ENCODE measurements at regions not wholly inside any gene's neighbourhood (a gene's known extent, or its start where the extent isn't known, plus 50 kb on each side); places are given as distances from the start of the nearest gene placed in this dataset.
A peak's percentile ranks its signal among the peaks of the same experiment; 100 is the strongest.

- no peak for TF ChIP-seq GABPA (IDR thresholded peaks at IDR 0.05; ENCODE audit: low read depth)
- TF ChIP-seq POLR2AphosphoS5 (IDR thresholded peaks at IDR 0.05; ENCODE audit: low read depth), result no peak
- no peak for DNase-seq (ENCODE audit: low read depth in 1 of 2, low spot score in 1 of 2)
- no peak overlapping the region for H3K27ac ChIP-seq (replicated peaks)
- H3K27me3 ChIP-seq (ENCODE audit: insufficient read depth, poor library complexity, severe bottlenecking), result no peaks in the 10 kb centered on the region
- no peak overlapping the region for H3K4me3 ChIP-seq (replicated peaks; ENCODE audit: insufficient read depth, low read length)
These were observed 189.9 kb downstream of the TFEC start for GRCh38 chr7:115840702-115841101.

DNA sequence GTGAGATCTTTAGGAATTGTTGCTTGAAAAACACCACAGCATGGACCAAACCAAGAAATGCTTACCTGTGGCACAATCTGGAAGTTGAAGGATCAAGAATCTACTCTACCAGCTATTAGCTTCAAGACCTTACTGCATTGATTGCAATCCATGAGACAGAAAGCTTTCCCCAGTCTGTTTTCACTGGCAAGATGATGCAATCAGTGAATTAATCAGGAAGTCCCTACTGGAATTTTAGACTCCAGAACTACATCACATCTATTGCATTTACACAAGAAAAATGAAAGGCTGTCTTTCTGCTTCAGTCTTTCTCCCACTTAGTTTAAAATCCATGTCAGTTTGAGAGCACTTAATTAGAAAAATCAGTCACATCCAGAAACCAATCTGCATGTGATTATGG, 191.7 kb downstream of the TFEC start:
- no peaks in the 10 kb centered on the region for H3K27me3 ChIP-seq (ENCODE audit: insufficient read depth, poor library complexity, severe bottlenecking)
- no peak overlapping the region for H3K4me3 ChIP-seq (replicated peaks; ENCODE audit: insufficient read depth, low read length)
- no peak overlapping the region for H3K27ac ChIP-seq (replicated peaks)
- TF ChIP-seq GABPA (IDR thresholded peaks at IDR 0.05; ENCODE audit: low read depth) (no peak), SPI1 (IDR thresholded peaks at IDR 0.05; ENCODE audit: borderline replicate concordance, low read depth) (no peak), POLR2AphosphoS5 (IDR thresholded peaks at IDR 0.05; ENCODE audit: low read depth) (no peak)
- TF ChIP-seq, protein P1, sequence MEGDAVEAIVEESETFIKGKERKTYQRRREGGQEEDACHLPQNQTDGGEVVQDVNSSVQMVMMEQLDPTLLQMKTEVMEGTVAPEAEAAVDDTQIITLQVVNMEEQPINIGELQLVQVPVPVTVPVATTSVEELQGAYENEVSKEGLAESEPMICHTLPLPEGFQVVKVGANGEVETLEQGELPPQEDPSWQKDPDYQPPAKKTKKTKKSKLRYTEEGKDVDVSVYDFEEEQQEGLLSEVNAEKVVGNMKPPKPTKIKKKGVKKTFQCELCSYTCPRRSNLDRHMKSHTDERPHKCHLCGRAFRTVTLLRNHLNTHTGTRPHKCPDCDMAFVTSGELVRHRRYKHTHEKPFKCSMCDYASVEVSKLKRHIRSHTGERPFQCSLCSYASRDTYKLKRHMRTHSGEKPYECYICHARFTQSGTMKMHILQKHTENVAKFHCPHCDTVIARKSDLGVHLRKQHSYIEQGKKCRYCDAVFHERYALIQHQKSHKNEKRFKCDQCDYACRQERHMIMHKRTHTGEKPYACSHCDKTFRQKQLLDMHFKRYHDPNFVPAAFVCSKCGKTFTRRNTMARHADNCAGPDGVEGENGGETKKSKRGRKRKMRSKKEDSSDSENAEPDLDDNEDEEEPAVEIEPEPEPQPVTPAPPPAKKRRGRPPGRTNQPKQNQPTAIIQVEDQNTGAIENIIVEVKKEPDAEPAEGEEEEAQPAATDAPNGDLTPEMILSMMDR (IDR thresholded peaks at IDR 0.05; ENCODE audit: insufficient read depth, low read length), result no peak
- TF ChIP-seq, protein P2, sequence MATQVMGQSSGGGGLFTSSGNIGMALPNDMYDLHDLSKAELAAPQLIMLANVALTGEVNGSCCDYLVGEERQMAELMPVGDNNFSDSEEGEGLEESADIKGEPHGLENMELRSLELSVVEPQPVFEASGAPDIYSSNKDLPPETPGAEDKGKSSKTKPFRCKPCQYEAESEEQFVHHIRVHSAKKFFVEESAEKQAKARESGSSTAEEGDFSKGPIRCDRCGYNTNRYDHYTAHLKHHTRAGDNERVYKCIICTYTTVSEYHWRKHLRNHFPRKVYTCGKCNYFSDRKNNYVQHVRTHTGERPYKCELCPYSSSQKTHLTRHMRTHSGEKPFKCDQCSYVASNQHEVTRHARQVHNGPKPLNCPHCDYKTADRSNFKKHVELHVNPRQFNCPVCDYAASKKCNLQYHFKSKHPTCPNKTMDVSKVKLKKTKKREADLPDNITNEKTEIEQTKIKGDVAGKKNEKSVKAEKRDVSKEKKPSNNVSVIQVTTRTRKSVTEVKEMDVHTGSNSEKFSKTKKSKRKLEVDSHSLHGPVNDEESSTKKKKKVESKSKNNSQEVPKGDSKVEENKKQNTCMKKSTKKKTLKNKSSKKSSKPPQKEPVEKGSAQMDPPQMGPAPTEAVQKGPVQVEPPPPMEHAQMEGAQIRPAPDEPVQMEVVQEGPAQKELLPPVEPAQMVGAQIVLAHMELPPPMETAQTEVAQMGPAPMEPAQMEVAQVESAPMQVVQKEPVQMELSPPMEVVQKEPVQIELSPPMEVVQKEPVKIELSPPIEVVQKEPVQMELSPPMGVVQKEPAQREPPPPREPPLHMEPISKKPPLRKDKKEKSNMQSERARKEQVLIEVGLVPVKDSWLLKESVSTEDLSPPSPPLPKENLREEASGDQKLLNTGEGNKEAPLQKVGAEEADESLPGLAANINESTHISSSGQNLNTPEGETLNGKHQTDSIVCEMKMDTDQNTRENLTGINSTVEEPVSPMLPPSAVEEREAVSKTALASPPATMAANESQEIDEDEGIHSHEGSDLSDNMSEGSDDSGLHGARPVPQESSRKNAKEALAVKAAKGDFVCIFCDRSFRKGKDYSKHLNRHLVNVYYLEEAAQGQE (IDR thresholded peaks at IDR 0.05; ENCODE audit: insufficient replicate concordance, low read depth), result no peak
- no peak for DNase-seq (ENCODE audit: low read depth in 1 of 2, low spot score in 1 of 2)

DNA sequence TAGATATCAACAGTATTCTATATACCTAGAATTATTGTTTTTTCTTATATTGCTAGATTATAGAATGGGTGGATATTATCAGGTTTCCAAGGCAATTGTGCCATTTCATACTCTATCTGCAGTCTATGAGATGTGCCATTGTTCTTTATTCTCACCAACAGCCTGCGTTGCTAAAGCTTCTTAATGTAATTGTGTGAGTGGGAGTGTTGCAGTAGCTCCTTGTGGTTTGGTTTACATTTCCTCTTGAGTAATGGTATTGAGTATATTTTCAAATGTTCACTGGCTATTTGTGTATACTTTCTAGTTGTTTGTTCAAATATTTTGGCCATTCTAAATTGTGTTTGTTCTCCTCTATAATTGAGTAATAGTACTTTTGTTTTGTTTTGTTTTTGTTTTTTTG, 199.2 kb downstream of the TFEC start:
- Histone ChIP-seq H3K27ac (replicated peaks) (no peak overlapping the region; the same call in none of the 2 replicates), H3K4me3 (replicated peaks; ENCODE audit: insufficient read depth, low read length) (no peak overlapping the region), H3K27me3 (ENCODE audit: insufficient read depth, poor library complexity, severe bottlenecking) (no peaks in the 10 kb centered on the region)
- DNase-seq (ENCODE audit: low read depth in 1 of 2, low spot score in 1 of 2), result peak in 1 of 2 experiments; percentile 66
- peak; percentile 58; the same call in 1 of the 2 replicates for TF ChIP-seq POLR2AphosphoS5 (IDR thresholded peaks at IDR 0.05; ENCODE audit: low read depth)
- TF ChIP-seq, protein P2 (IDR thresholded peaks at IDR 0.05; ENCODE audit: insufficient replicate concordance, low read depth), result no peak

GRCh38 chr7:115827305-115828045, 203.1 kb downstream of the TFEC start:
- TF ChIP-seq GABPA (IDR thresholded peaks at IDR 0.05; ENCODE audit: low read depth) (no peak), POLR2AphosphoS5 (IDR thresholded peaks at IDR 0.05; ENCODE audit: low read depth) (no peak), SPI1 (IDR thresholded peaks at IDR 0.05; ENCODE audit: borderline replicate concordance, low read depth) (no peak)
- TF ChIP-seq, protein P2 (IDR thresholded peaks at IDR 0.05; ENCODE audit: insufficient replicate concordance, low read depth), result no peak
- TF ChIP-seq, protein P1 (IDR thresholded peaks at IDR 0.05; ENCODE audit: insufficient read depth, low read length), result no peak
- H3K27ac ChIP-seq (replicated peaks), result no peak overlapping the region
- H3K4me3 ChIP-seq (replicated peaks; ENCODE audit: insufficient read depth, low read length), result no peak overlapping the region
- H3K27me3 ChIP-seq (ENCODE audit: insufficient read depth, poor library complexity, severe bottlenecking), result no peaks in the 10 kb centered on the region
- DNase-seq (ENCODE audit: low read depth in 1 of 2, low spot score in 1 of 2), result no peak

Data from HL-60 (cell line).